Right lung (tissue), 2 donors: ENCODE measurements at regions not wholly inside any gene's neighbourhood (a gene's known extent, or its start where the extent isn't known, plus 50 kb on each side); places are given as distances from the start of the nearest gene placed in this dataset.
"Not testable (repeated sequence)": the region's sequence is repeated elsewhere in the genome, so short reads cannot be mapped to it uniquely, and the experiment has no call there.

Source experiments
- DNase-seq, 2 donors: peaks; one replicate each; pipeline ENCODE4 v3.0.0-alpha.2; 2013

DNA sequence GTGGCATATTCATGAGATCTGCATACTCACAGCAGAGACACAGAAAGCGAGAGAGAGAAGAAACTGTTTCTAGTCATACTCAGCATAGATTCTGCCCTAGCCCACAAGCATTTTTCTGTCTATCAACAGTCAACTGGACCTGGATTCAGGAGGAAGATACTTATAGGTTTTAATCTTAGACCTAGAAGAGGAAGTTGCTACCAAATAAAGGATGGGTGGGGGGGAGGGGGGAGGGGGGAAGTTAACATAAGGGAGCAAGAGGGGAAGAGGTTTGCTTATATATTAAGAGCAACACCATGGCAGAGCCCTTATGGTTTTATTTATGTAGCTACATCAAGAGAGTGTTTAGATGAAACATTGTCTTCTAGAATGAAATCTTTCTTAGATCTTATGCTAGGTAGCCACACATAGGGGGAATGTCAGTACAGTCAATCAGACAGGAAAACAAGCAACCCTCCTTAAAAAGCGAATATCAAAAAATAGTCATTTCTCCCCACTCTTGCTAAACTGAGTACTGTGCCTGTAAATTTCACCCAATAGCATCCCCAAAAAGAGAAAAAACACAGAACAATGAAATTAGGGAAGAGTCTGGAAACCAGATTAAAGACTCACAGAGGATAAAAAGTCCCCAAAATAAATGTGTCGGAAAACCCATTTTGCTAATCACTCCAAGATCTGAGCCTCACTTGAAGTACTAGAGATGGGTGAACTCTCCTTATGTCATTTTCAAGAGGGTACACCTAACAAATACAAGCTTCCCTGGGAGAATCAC, 192.7 kb upstream of the NR4A3 start:
- DNase-seq, result no peak

DNA sequence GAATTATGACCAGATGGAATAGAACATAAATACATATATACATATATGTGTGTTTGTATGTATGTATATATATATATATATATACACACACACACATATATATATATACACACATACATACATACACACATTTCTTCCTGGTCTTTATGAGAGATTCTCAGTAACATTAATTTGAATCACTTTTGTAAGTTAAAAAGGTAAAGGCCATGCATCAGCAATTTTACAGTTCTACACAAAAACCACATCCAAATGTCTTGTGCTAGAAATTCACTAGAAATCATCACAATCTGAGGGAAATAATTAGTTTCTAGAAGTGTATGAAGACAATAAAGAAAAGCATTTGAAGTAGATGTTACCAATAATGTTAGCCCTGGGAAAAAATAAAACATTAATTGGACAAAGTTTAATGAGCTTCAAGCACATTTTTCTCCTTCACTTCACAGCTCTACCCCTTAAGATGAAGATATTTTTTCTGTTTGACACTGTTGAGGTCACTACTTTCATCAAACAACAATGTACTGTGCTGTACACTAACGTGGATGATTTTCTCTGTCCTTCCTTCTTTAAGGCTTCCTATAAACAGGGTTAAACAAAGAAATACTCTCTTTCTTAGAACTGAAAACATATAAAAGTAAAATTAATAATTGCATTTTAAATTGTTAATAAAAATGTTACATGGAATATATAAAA, 189.2 kb upstream of the NR4A3 start:
- DNase-seq, result no peak

DNA sequence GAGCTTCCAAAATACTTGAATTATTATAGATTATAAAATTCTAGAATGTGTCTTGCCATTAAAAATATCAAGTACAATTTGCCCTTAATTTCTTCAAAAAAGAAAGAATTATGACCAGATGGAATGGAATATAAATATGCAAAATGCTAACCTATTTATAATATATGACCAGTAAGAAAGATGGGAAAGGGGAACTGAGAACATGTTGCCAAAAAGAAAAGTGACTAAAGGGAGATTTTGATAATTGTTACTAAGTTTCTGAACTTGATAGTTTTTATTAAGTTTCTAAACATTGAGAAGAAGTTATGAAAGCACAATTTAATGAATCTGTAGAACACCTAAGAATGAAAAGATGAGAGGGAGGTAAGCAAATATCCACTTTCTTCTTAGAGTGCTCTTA, 188.4 kb upstream of the NR4A3 start:
- DNase-seq, result no peak

- no peak for DNase-seq
Measured at GRCh38 chr9:99634186-99634585, 187.5 kb upstream of the NR4A3 start.

GRCh38 chr9:99635032-99635431, 186.7 kb upstream of the NR4A3 start:
- DNase-seq, result no peak

DNA sequence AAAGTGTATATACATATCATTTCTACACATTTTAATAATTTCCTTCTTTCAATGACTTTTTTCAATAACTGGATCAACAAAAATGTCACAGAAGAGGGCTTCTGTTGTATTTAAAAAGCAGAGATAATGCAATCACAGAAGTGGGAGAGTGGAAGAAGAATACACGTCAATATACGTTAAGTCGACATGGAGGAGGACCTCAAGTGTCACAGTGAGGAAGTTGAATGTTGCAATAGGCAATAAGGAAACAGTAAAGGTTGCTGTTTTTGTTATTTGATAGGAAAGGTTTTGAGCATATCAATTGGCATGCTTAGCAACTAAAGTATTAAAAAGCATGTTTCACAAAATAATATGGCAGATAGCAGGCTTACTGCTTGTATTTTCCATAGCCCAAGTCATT, 184.0 kb upstream of the NR4A3 start:
- DNase-seq, result no peak

DNA sequence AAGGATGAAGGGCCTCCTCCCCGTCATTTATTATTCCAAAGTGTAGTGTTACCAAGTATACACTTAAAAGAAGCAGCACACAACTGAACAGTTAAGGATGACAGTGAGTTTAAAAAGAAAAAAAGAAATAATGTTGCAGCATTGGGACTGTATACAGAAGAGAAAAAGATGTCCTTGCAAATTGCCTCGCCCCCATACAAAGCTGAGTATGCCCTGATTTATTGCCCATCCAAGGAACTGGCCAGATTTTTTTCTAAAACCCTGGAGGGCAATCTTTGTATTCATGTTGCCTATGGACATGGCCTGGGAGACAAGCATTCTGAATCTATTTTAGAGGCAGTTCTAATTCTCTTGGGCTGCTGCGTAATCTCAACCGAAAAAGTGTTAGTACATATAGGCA, 182.7 kb upstream of the NR4A3 start:
- DNase-seq, result no peak

DNA sequence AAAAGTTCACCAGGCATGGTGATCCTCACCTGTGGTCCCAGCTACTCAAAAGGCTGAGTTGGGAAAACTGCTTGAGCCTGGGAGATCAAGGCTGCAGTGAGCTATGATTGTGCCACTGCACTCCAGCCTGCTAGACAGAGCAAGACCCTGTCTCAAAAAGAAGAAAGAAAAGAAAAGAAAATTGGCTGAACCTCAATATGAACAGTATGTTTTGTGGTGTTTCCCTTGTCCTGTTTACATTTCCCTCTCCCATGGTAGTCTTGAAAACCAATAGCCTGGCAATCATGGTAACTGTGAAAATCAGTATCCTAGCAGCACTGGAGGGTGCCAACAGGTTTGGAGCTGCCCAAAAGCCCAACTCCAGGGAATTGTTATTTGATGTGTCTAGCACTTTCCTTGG, 174.1 kb upstream of the NR4A3 start:
- DNase-seq, result no peak

DNA sequence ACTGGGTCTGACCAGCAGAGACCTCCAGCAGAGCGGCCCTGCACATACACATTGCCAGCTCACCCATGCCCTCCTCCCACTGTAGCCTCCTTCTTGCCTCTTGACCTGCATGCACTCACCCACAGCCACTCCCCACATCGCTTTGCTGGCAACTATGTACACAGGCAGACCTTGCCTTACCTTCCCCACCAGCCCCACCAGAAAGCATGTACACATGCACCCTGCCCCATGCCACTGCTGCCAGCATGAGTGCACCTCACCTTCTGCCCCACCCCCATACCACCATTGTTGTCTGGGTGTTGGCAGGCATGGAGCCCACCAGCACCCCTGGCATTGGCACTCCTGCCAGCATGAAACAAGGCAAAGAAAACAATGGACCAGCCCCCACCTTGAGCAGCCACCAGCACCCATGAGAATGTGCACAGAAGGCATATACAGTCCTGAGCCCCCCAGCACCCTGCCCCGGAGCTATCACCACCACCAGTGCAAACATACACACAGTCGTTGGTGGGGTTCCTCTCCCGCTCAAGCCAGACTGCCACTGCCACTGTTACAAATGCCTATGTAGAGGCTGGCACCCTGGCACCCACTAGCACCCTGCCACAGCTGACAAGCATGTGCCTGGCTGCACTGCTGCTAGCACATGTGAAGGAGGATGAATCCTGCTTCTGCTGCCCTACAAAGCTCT, 171.4 kb upstream of the NR4A3 start:
- no peak for DNase-seq

GRCh38 chr9:99660191-99660636, 161.5 kb upstream of the NR4A3 start:
- no peak for DNase-seq

GRCh38 chr9:99663297-99663696, 158.4 kb upstream of the NR4A3 start:
- no peak for DNase-seq

DNA sequence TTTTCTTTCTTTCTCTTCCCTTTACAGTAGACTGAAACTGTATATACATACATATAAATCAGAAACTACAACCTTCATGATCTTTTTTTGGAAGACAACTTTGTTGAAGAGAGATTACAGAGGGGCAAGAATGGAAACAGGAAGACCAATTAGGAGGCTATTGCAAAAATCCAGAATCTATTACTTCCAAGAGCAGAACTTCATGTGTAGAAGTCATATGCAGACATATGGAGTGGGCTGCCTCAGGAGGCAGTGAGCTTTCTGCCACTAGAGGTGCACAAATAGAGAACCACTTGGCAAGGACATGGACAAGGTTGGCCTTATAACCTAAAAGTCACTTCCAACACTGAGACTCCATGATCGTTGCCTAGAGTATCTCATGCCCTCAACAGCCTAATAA, 157.8 kb upstream of the NR4A3 start:
- DNase-seq, result no peak

GRCh38 chr9:99666571-99666970, 155.1 kb upstream of the NR4A3 start:
- DNase-seq, result no peak

GRCh38 chr9:99670886-99671285, 150.8 kb upstream of the NR4A3 start:
- not testable (repeated sequence) for DNase-seq

DNA sequence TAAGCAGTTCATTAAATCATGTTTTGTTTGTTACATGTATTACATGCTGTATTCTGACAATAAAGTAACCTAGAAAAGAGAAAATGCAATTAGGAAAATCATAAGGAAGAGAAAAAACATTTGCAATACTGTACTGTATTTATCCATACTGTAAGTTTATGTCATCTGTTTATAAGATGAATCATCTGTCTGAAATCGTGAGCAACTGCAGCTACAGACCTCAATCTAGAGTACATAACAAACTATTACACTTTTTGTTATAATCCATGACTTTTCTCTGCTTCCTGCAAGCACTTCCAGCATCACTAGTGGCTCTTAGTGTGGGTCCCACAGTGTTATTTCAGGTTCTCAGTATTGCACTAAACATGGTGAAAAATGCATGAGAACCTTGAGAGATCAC, 144.4 kb upstream of the NR4A3 start:
- DNase-seq, result no peak

DNA sequence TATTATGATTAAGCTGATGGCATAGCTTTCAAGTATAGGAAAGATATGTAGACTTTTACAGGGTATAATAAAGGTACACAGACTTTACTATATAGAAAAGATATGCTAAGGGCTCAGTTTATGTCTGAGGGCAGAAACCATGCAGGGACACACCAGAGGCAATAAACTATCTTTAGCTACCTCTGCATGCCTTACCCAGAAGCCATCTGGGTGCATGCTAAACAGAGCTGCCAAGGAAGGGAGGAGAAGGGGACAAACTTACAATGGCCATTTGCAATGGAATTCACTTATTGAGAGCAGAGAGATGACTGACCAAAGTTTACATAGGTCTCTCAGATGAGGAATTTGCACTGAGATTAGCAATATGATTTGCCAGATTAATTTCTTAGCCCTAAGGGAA, 143.1 kb upstream of the NR4A3 start:
- no peak for DNase-seq

DNA sequence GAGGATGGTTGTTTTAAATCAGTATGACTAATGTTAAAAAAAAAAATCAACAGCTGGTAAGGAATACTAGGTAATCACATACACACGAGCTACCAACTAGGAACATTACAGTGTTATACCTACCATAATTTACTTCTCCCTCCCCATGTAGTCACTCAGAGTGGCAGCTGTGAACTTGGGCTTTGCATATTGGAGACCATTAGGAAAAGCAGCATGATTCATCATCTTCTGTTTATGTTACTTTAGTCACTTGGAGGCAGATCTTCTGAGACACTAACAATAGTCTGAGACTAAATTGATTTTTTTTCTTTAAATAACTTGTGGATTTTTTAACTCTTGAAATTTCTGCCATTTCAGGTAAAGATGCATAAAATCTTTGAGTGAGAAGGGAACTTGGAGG, 141.5 kb upstream of the NR4A3 start:
- no peak for DNase-seq

GRCh38 chr9:99681113-99681512, 140.6 kb upstream of the NR4A3 start:
- no peak for DNase-seq

DNA sequence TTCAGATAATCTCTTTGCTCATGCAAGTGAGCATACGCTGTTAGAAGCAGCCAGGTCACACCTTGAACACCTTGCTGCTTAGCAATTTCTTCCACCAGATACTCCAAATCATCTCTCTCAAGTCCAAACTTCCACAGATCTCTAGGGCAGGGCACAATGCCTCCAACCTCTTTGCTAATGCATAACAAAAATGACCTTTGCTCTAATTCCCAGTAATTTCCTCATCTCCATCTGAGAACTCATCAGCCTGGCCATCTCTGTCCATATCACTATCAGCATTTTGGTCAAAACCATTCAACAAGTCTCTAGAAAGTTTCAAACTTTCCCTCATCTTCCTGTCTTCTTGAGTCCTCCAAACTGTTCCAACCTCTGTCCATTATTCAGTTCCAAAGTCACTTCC, 139.3 kb upstream of the NR4A3 start:
- no peak for DNase-seq

GRCh38 chr9:99682870-99683269, 138.8 kb upstream of the NR4A3 start:
- no peak for DNase-seq

- no peak for DNase-seq
Measured at GRCh38 chr9:99690573-99690972, 131.1 kb upstream of the NR4A3 start.

DNA sequence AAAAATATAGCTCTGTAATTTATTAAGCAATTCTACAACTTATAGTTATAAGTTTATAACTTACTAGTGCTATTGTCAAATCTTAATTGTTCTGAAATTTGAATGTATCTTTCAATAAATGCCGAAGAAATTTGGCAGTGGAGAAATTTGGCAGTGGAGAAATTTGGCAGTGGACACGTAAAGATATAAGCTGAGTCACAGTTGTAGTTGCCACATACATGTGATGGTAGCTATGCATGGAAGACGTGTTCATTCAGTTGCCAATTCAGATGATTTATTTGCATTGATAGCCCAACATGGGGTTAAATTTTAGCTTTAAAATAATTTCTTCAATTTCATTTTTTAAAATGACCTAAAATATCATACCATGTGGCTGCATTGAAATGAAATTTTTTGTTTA, 127.8 kb upstream of the NR4A3 start:
- no peak for DNase-seq

GRCh38 chr9:99694393-99694792, 127.3 kb upstream of the NR4A3 start:
- DNase-seq, result no peak
